Ecto neural progenitor cell (in vitro differentiated cells): ENCODE measurements at regions not wholly inside any gene's neighbourhood (a gene's known extent, or its start where the extent isn't known, plus 50 kb on each side); places are given as distances from the start of the nearest gene placed in this dataset.

ENCODE experiments used
- DNase-seq: peaks from one replicate; pipeline ENCODE4 v3.0.0-alpha.2; 2018; ENCODE audit warnings: low spot score

DNA sequence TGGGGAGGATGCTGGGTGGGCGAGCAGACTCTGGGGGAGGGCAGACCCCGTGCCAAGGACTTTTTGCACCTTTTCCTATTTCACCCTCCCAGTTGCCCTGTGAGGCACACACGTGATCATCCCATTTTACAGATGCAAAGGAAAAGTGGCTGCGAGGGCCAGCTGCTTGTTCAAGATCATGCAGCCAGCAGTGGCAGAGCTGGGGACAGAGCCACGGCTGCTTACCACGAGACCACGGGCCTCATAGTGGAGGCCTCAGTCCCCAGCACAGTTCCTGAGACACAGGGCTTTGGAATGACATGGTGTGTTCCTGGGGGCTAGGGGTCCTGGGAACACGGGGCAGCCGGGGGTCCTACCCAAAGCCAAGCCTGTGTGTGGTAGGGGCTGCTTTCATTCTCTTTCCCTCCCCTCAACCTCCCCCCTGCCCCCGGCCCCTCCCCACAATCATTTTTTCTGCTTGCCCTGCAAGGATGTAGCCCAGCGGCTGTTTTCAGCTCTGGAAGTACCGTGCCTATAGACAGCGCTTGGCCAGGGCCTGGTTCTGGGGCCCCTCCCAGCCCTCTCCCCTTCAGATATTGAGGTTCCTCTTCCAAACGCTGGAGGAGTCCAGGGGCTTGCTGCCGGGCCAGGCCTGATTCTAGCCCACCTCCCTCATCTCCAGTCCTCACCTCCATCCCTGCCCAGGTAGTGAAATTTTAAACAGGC is 58.5 kb upstream of the IER5L start:
- DNase-seq, result no peak

DNA sequence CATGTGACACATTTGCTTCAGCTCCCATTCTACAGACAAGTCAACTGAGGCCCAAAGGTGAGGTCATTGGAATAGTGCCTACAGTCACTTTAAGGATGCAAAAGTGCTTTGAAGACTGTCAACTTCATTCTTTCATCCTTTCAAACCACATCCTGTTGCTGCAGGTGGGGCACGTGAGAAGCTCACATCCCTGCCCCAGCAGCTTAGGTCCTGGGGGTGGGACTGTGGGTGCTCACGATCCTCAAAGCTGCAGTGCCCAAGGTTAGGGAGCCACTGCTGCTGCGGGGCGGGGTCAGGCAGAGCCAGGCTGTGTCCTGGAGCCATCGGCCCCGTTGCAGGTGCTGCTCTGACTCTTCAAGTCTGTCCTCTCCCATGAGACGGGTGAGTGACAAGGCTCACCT is 57.9 kb upstream of the IER5L start:
- no peak for DNase-seq

DNA sequence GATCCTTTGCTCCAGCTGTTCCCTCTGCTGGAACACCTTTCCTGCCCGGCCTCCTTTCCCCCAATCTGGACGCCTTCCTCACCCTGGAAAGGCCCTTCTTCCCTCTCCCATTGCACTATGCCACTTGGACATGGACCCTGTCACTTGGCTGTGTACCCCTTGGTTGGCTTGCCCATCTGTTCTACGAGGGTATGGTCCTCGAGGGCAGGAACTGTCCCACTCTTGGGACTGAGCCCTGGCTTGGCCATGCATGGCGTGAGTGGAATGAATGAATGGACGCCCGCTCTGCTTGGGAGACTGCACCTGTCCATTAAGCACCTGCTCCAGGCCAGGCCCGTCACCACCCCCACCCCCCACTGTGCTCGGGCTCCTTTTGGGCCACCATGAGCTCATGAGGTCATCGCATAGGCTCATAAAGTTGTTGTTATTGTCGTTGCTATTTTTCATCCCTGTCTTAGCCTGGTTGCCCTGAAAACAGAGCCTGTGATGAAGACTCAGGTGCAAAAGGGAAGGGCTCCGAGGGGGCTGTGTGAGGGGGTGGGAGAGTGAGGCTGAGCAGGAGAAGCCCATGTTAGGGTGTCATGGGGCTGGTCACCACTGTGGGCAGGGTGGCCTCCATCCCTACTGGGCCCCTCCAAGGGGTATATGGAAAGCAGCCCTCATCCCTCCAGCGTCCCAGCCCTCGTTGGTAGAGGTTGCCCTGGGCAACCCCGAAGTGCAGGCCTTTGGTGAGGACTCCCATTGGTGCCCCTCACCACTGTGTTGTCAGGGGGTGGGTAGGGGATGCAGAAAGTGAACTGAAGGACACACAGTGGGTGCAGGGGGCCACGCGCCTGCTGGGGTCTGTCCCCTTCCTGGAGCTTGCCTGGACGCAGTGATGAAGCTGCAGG is 57.2 kb upstream of the IER5L start:
- DNase-seq, result no peak

DNA sequence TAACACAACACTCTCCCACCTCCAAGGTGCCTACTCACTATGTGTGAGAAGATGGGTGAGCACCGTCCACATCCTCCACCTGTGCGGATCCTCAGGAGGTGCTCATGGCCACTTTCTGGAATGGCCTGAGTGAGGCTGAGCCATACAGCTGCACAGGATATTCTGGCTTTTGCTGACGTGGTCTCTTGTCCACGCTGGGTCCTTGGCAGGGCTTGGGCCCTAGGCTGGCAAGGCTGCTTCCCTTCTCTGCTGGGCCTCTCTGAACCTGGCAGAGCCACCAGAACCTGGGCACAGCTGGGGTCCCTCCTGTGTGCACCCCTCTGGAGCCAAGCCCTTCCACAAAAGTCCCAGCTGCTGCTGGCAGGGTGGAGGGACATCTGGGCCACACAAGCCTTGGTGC is 56.4 kb upstream of the IER5L start:
- no peak for DNase-seq

DNA sequence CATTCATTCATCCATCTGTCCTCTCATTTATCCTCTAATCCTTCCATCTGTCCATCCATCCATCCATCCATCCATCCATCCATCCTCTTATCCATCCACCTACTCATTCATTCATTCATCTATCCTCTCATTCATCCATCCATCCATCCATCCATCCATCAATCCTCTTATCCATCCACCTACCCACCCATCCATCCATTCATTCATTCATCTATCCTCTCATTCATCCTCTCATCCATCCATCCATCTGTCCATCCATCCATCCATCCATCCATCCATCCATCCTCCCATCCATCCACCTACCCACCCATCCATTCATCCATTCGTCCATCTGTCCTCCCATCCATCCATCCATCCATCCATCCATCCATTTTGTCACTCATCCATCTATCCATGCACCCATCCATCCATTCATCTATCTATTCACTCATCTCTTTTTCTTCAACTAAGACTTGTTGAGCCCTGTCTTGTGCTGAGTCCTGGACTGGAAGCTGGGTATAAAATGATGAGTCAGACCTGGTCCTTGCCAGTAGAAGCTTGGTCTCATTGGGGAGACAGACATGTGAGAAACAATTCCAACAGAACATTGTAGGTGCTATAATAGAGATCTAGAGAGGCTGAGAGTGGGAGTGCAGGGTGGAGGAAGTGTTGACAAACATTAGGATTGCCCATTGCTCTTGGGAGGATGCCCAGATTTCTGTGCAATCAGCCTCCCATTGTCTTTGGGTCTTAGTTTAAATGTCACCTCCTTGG is 55.0 kb upstream of the IER5L start:
- DNase-seq, result no peak

DNA sequence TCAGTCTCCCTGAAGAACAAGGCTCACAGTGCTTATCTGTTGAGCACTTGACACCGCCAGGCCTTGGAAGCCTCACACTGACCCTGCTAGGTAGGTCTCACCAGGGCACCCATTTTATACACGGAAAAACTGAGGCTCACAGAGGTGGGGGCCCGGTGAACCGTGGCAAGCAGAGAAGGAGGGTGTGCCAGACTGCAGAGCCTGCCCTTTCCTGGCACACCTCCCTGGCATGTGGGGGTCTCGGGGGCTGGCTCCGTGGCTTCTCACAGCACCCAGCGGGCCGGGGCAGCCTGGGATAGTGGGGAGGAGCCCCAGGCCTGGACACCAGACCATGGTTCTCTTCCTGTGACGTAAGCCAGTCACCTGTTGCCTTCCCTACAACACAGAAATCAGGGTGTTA is 53.7 kb upstream of the IER5L start:
- no peak for DNase-seq

DNA sequence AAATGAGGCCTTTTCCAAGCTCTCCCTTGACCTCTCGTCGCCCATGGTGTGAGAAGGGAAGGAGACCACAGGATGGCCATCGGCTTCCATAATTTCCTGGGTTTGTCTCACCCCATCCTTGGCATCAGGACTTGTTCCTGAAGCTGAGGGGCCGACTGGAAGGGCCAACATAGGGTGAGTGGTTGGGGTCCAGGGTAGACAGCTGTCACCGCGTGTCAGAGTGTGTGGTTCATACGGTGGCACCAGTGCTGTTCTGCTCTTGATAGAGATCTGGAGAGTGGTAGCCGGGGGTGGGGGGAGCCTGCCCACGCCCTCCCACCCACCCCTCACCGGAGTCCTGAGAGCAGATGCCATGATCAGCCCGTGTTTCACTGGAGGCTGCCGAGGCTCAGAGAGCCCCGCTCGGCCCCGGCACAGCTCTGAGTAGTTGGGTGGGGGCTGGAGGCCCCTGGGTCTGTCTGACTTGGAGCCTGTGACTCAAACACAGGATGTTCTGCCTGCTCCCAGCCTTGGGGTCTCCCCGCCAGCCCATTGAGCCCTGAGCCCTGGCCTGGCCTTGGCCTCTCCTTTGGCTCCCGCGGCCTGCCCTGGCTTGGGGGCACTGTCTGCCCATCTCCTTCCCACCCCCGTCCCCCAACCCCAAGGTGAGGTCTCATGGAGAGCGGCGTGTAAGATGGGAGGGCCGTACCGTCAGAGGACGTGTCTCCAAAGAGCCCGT is 53.1 kb upstream of the IER5L start:
- DNase-seq, result no peak

DNA sequence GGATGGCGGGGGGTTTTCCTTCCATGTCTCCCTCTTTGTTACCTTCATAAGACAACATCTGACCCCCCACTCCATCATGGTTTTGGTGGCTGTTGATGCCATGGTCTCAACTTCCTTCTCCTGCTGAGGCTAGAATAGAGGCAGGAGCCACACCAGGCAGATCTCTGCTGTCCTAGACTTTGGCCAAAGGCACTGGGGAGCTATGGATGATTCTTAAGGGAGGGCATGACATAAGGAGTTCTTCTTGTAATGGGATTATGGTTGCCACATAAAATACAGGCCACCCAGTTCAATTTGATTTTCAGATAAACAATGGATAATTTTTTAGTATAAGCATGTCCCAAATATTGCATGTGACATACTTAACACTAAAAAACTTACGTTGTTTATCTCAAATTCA is 52.2 kb upstream of the IER5L start:
- no peak for DNase-seq
